ENCODE measurements at regions not wholly inside any gene's neighbourhood (a gene's known extent, or its start where the extent isn't known, plus 50 kb on each side); places are given as distances from the start of the nearest gene placed in this dataset.
"Not testable (repeated sequence)": the region's sequence is repeated elsewhere in the genome, so short reads cannot be mapped to it uniquely, and the experiment has no call there.

GRCh38 chr1:109857702-109858101 lies 52.9 kb upstream of the CSF1 start:
- not testable (repeated sequence) for H3K4me1 ChIP-seq (ENCODE audit: insufficient read depth, insufficient read length); H3K36me3 ChIP-seq (ENCODE audit: insufficient read depth, insufficient read length, low read length); H3K9ac ChIP-seq (ENCODE audit: insufficient read length, low read depth); H3K4me3 ChIP-seq (ENCODE audit: insufficient read length, low read depth); DNase-seq (ENCODE audit: low read depth, low spot score); H3K9me3 ChIP-seq (ENCODE audit: insufficient read depth, low read length); H3K27me3 ChIP-seq (ENCODE audit: insufficient read depth, insufficient read length)

- H3K9me3 ChIP-seq (ENCODE audit: insufficient read depth, low read length); H3K27me3 ChIP-seq (ENCODE audit: insufficient read depth, insufficient read length); H3K9ac ChIP-seq (ENCODE audit: insufficient read length, low read depth); DNase-seq (ENCODE audit: low read depth, low spot score); H3K4me3 ChIP-seq (ENCODE audit: insufficient read length, low read depth); H3K36me3 ChIP-seq (ENCODE audit: insufficient read depth, insufficient read length, low read length); H3K4me1 ChIP-seq (ENCODE audit: insufficient read depth, insufficient read length): not testable (repeated sequence)
These were observed 54.7 kb upstream of the CSF1 start for GRCh38 chr1:109855986-109856385.

- H3K9me3 ChIP-seq (ENCODE audit: insufficient read depth, low read length); H3K4me1 ChIP-seq (ENCODE audit: insufficient read depth, insufficient read length); DNase-seq (ENCODE audit: low read depth, low spot score); H3K4me3 ChIP-seq (ENCODE audit: insufficient read length, low read depth); H3K9ac ChIP-seq (ENCODE audit: insufficient read length, low read depth); H3K36me3 ChIP-seq (ENCODE audit: insufficient read depth, insufficient read length, low read length); H3K27me3 ChIP-seq (ENCODE audit: insufficient read depth, insufficient read length): not testable (repeated sequence)
These were observed 56.7 kb upstream of the CSF1 start for GRCh38 chr1:109853972-109854371.

GRCh38 chr1:109852221-109853015 lies 58.2 kb upstream of the CSF1 start:
- H3K9ac ChIP-seq (ENCODE audit: insufficient read length, low read depth); H3K4me1 ChIP-seq (ENCODE audit: insufficient read depth, insufficient read length); H3K4me3 ChIP-seq (ENCODE audit: insufficient read length, low read depth); H3K36me3 ChIP-seq (ENCODE audit: insufficient read depth, insufficient read length, low read length); H3K9me3 ChIP-seq (ENCODE audit: insufficient read depth, low read length); DNase-seq (ENCODE audit: low read depth, low spot score); H3K27me3 ChIP-seq (ENCODE audit: insufficient read depth, insufficient read length): not testable (repeated sequence)

- Histone ChIP-seq H3K4me3 (ENCODE audit: insufficient read length, low read depth) (no peak overlapping the region), H3K36me3 (ENCODE audit: insufficient read depth, insufficient read length, low read length) (no peaks in the 10 kb centered on the region), H3K9ac (ENCODE audit: insufficient read length, low read depth) (no peak overlapping the region), H3K27me3 (ENCODE audit: insufficient read depth, insufficient read length) (no peaks in the 10 kb centered on the region), H3K9me3 (ENCODE audit: insufficient read depth, low read length) (no peaks in the 10 kb centered on the region), H3K4me1 (ENCODE audit: insufficient read depth, insufficient read length) (no peaks in the 10 kb centered on the region)
- TF ChIP-seq SUZ12 (IDR thresholded peaks at IDR 0.05; ENCODE audit: extremely low read depth, insufficient read depth, insufficient read length) = no peak
- no peak for TF ChIP-seq YY1 (IDR thresholded peaks at IDR 0.05; ENCODE audit: insufficient read depth, insufficient read length)
- no peak for TF ChIP-seq ZNF274 (IDR thresholded peaks at IDR 0.05; ENCODE audit: low read depth, low read length)
- DNase-seq (ENCODE audit: low read depth, low spot score) = no peak
These were observed 59.8 kb upstream of the CSF1 start for GRCh38 chr1:109850827-109851226.

GRCh38 chr1:109850194-109850593 lies 60.5 kb upstream of the CSF1 start:
- Histone ChIP-seq H3K4me1 (ENCODE audit: insufficient read depth, insufficient read length) (no peaks in the 10 kb centered on the region), H3K4me3 (ENCODE audit: insufficient read length, low read depth) (no peak overlapping the region), H3K9me3 (ENCODE audit: insufficient read depth, low read length) (no peaks in the 10 kb centered on the region), H3K27me3 (ENCODE audit: insufficient read depth, insufficient read length) (no peaks in the 10 kb centered on the region), H3K36me3 (ENCODE audit: insufficient read depth, insufficient read length, low read length) (no peaks in the 10 kb centered on the region), H3K9ac (ENCODE audit: insufficient read length, low read depth) (no peak overlapping the region)
- no peak for DNase-seq (ENCODE audit: low read depth, low spot score)
- TF ChIP-seq YY1 (IDR thresholded peaks at IDR 0.05; ENCODE audit: insufficient read depth, insufficient read length) (no peak), ZNF274 (IDR thresholded peaks at IDR 0.05; ENCODE audit: low read depth, low read length) (no peak), SUZ12 (IDR thresholded peaks at IDR 0.05; ENCODE audit: extremely low read depth, insufficient read depth, insufficient read length) (no peak)

- DNase-seq (ENCODE audit: low read depth, low spot score) = no peak
- H3K4me3 ChIP-seq (ENCODE audit: insufficient read length, low read depth) = no peak overlapping the region
- no peaks in the 10 kb centered on the region for H3K4me1 ChIP-seq (ENCODE audit: insufficient read depth, insufficient read length)
- TF ChIP-seq YY1 (IDR thresholded peaks at IDR 0.05; ENCODE audit: insufficient read depth, insufficient read length) (no peak), ZNF274 (IDR thresholded peaks at IDR 0.05; ENCODE audit: low read depth, low read length) (no peak), SUZ12 (IDR thresholded peaks at IDR 0.05; ENCODE audit: extremely low read depth, insufficient read depth, insufficient read length) (no peak)
- H3K9ac ChIP-seq (ENCODE audit: insufficient read length, low read depth) = no peak overlapping the region
- no peaks in the 10 kb centered on the region for H3K9me3 ChIP-seq (ENCODE audit: insufficient read depth, low read length)
- H3K27me3 ChIP-seq (ENCODE audit: insufficient read depth, insufficient read length) = no peaks in the 10 kb centered on the region
- H3K36me3 ChIP-seq (ENCODE audit: insufficient read depth, insufficient read length, low read length) = no peaks in the 10 kb centered on the region
These were observed 61.0 kb upstream of the CSF1 start for GRCh38 chr1:109849655-109850054.

- H3K27me3 ChIP-seq (ENCODE audit: insufficient read depth, insufficient read length) = no peaks in the 10 kb centered on the region
- no peak for DNase-seq (ENCODE audit: low read depth, low spot score)
- no peak overlapping the region for H3K9ac ChIP-seq (ENCODE audit: insufficient read length, low read depth)
- no peak for TF ChIP-seq ZNF274 (IDR thresholded peaks at IDR 0.05; ENCODE audit: low read depth, low read length)
- no peak for TF ChIP-seq SUZ12 (IDR thresholded peaks at IDR 0.05; ENCODE audit: extremely low read depth, insufficient read depth, insufficient read length)
- no peak for TF ChIP-seq YY1 (IDR thresholded peaks at IDR 0.05; ENCODE audit: insufficient read depth, insufficient read length)
- H3K4me3 ChIP-seq (ENCODE audit: insufficient read length, low read depth) = no peak overlapping the region
- H3K36me3 ChIP-seq (ENCODE audit: insufficient read depth, insufficient read length, low read length) = no peaks in the 10 kb centered on the region
- no peaks in the 10 kb centered on the region for H3K9me3 ChIP-seq (ENCODE audit: insufficient read depth, low read length)
- no peaks in the 10 kb centered on the region for H3K4me1 ChIP-seq (ENCODE audit: insufficient read depth, insufficient read length)
These were observed 63.4 kb upstream of the CSF1 start for GRCh38 chr1:109847251-109847650.
